Glutamatergic neuron (in vitro differentiated cells): ENCODE measurements at regions not wholly inside any gene's neighbourhood (a gene's known extent, or its start where the extent isn't known, plus 50 kb on each side); places are given as distances from the start of the nearest gene placed in this dataset.

Experiments used
- DNase-seq: peaks from one replicate; pipeline ENCODE4 v3.0.0; 2022
- H3K27ac Mint-ChIP-seq: one replicate; pipeline ENCODE4 v1.8.0; 2020; ENCODE audit warnings: mild to moderate bottlenecking, mixed read lengths, inconsistent platforms; ENCODE audit not compliant: unreplicated experiment
- H3K27me3 Mint-ChIP-seq: one replicate; pipeline ENCODE4 v1.8.0; 2020; ENCODE audit warnings: mild to moderate bottlenecking, moderate library complexity, mixed read lengths, inconsistent platforms; ENCODE audit not compliant: unreplicated experiment
- H3K36me3 Mint-ChIP-seq: one replicate; pipeline ENCODE4 v1.8.0; 2020; ENCODE audit warnings: mild to moderate bottlenecking, mixed read lengths, inconsistent platforms; ENCODE audit not compliant: unreplicated experiment
- H3K4me1 Mint-ChIP-seq: one replicate; pipeline ENCODE4 v1.8.0; 2020; ENCODE audit warnings: mild to moderate bottlenecking, low read depth, mixed read lengths, inconsistent platforms; ENCODE audit not compliant: unreplicated experiment
- H3K4me3 Mint-ChIP-seq: one replicate; pipeline ENCODE4 v1.8.0; 2020; ENCODE audit warnings: mild to moderate bottlenecking, mixed read lengths, inconsistent platforms; ENCODE audit not compliant: unreplicated experiment
- H3K9me3 Mint-ChIP-seq: one replicate; pipeline ENCODE4 v1.8.0; 2020; ENCODE audit warnings: mild to moderate bottlenecking, moderate library complexity, mixed read lengths, inconsistent platforms; ENCODE audit not compliant: unreplicated experiment
- TF ChIP-seq, protein P1 (sequence below): fragments of 200-600 bp; sonication (generic); IDR thresholded peaks from one replicate; pipeline ENCODE4 v1.5.0; 2021; ENCODE audit not compliant: partially characterized antibody, unreplicated experiment

DNA sequence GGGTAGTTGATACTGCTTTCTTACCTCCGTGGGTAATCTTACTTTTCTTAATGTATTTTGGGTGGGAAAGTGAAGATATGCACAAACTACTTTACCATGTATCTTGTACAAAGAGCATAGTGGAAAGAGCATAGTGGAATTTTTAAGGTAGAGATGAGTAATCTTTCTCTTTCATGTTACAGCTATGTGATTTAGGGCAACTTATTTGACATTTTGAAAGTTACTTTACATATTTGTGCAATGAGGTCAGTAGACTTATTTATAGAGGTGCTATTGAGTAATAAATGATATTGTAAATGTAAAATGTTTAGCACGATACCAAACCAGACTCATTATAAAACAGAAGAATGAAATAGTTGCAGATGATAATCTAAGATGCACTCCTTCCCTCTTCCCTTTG is 351.2 kb downstream of the TRAM1L1 start:
- no peaks in the 10 kb centered on the region for H3K27me3 Mint-ChIP-seq
- H3K36me3 Mint-ChIP-seq: no peaks in the 10 kb centered on the region
- peaks cover 5% of the 10 kb centered on the region for H3K4me1 Mint-ChIP-seq
- H3K27ac Mint-ChIP-seq: no peak overlapping the region
- TF ChIP-seq, protein P1, sequence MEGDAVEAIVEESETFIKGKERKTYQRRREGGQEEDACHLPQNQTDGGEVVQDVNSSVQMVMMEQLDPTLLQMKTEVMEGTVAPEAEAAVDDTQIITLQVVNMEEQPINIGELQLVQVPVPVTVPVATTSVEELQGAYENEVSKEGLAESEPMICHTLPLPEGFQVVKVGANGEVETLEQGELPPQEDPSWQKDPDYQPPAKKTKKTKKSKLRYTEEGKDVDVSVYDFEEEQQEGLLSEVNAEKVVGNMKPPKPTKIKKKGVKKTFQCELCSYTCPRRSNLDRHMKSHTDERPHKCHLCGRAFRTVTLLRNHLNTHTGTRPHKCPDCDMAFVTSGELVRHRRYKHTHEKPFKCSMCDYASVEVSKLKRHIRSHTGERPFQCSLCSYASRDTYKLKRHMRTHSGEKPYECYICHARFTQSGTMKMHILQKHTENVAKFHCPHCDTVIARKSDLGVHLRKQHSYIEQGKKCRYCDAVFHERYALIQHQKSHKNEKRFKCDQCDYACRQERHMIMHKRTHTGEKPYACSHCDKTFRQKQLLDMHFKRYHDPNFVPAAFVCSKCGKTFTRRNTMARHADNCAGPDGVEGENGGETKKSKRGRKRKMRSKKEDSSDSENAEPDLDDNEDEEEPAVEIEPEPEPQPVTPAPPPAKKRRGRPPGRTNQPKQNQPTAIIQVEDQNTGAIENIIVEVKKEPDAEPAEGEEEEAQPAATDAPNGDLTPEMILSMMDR: no peak
- no peaks in the 10 kb centered on the region for H3K9me3 Mint-ChIP-seq
- H3K4me3 Mint-ChIP-seq: no peak overlapping the region
- DNase-seq: no peak

DNA sequence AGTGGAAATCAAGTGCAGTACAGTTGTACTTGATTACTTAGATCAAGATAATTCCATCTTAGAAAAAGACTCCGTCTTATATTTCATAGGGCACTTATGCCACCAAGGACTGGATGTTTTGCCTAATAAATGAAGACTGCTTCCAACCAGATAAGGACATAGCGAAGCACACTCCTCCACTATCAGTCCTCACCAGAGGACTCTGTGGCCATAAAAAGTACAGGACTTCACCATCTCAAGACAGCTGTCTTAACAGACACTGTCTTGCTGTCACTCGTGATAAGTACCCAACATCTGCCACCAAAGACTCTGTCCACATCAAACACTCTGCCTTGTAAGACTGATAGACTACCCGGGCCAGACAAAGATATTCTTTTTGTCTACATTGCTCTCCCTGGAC is 352.0 kb downstream of the TRAM1L1 start:
- H3K9me3 Mint-ChIP-seq: no peaks in the 10 kb centered on the region
- no peaks in the 10 kb centered on the region for H3K36me3 Mint-ChIP-seq
- no peak overlapping the region for H3K4me3 Mint-ChIP-seq
- DNase-seq: no peak
- H3K4me1 Mint-ChIP-seq: peaks cover 5% of the 10 kb centered on the region
- H3K27ac Mint-ChIP-seq: no peak overlapping the region
- H3K27me3 Mint-ChIP-seq: no peaks in the 10 kb centered on the region
- TF ChIP-seq, protein P1: no peak

DNA sequence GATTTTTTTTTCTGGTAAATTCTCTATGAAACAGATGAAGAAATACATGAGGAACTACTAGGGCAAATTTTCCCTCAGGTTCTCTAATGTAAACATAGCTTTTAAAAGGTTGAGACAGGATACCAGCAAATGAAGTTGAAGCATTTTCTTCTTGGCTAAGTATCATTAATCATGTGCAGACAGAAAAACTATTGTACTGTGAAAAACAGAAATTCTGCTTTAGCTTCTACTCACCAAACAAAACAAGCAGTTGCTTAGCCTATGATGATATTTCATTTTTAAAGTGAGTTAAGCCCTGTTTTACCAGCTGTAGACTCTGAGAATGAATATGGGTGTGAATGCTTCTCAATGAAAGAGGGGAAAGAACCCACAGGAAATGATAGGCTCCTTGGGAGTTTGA is 358.9 kb downstream of the TRAM1L1 start:
- H3K27me3 Mint-ChIP-seq: no peaks in the 10 kb centered on the region
- no peak overlapping the region for H3K27ac Mint-ChIP-seq
- no peaks in the 10 kb centered on the region for H3K36me3 Mint-ChIP-seq
- no peak for DNase-seq
- TF ChIP-seq, protein P1: no peak
- no peak overlapping the region for H3K4me3 Mint-ChIP-seq
- peaks cover 2% of the 10 kb centered on the region for H3K9me3 Mint-ChIP-seq
- no peaks in the 10 kb centered on the region for H3K4me1 Mint-ChIP-seq

DNA sequence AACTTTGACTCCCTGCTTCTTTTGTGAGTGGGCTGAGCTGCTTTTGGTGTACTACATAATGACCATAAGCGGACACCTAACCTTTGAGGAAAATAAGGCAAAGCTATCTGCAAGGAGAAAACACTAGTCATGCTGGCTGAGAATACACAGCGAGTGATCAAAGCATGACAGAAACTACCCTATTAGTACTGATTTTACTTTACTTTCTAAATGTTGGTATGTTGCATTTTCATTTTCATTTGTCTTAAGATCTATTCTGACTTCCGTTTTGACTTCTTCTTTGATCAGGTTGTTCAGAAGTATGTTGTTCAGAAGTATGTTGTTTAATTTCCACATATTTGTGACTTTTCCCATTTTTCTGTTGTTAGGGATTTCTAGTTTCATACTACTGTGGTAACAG is 361.1 kb downstream of the TRAM1L1 start:
- Mint-ChIP-seq H3K4me3 (no peak overlapping the region), H3K27ac (no peak overlapping the region), H3K9me3 (peaks cover 2% of the 10 kb centered on the region), H3K27me3 (no peaks in the 10 kb centered on the region), H3K36me3 (no peaks in the 10 kb centered on the region), H3K4me1 (no peaks in the 10 kb centered on the region)
- TF ChIP-seq, protein P1: no peak
- no peak for DNase-seq

DNA sequence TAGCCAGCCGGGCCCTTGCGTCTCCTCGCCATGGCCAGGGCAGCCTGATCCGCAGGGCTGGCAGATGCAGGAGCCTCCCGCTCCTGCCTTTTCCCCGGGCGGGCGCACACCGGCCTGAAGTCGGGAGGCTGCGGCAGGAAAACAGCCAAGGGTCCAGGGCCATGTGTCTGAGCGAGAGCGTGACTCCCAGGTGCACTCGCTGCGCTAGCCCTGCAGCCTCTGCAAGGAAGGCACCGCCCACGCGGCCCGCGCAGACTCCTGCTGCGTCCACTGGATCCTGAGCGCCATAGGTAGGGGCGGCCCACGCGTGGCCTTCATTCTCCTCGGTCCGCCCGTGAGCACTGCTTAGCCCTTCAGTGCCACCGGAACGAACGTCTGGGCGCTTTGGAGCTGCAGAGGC is 379.9 kb downstream of the TRAM1L1 start:
- Mint-ChIP-seq H3K36me3 (no peaks in the 10 kb centered on the region), H3K4me1 (no peaks in the 10 kb centered on the region), H3K4me3 (no peak overlapping the region), H3K27me3 (peaks cover 4% of the 10 kb centered on the region), H3K9me3 (no peaks in the 10 kb centered on the region), H3K27ac (no peak overlapping the region)
- TF ChIP-seq, protein P1: no peak
- no peak for DNase-seq
